NCI-H345 treated with DMSO at 0.1 percent for 48 hours (cell line): ENCODE measurements at regions not wholly inside any gene's neighbourhood (a gene's known extent, or its start where the extent isn't known, plus 50 kb on each side); places are given as distances from the start of the nearest gene placed in this dataset.
A peak's percentile ranks its signal among the peaks of the same experiment; 100 is the strongest.
"Not testable (repeated sequence)": the region's sequence is repeated elsewhere in the genome, so short reads cannot be mapped to it uniquely, and the experiment has no call there.

ENCODE experiments used
- DNase-seq: peaks from one replicate; lab custom pipeline; 2025; ENCODE audit not compliant: unreplicated experiment; lab: John Stamatoyannopoulos, UW

DNA sequence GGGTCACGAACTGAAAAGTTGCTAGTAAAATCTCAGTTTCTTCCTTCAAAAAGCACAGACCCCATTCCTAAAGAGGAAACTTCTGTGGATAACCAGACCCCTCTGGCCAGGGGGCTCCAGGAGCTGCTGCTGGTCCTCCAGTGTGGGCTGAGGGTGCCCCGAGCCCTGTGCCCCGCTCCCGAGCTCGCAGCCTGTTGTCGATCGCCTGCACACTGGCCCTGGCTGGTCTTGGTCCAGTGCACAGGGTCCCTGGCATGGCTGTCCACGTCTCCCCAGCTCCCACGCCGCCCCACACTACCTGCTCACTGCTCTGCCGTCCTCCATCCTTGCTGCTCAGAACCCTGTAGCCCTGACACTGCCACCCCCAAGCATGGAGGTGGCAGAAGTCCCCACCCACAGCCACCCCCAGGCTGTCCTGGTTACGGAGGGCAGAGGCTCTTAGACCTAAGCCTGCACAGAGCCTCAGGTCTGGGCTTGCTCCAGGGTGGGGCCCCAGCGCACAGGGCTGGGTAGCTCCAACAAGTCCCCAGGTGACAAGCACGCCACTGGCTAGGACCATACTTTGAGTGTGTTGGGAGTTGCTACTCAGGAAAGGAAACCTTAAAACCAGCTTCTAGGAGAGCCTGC is 87.0 kb downstream of the PLXNA1 start:
- DNase-seq = no peak

DNA sequence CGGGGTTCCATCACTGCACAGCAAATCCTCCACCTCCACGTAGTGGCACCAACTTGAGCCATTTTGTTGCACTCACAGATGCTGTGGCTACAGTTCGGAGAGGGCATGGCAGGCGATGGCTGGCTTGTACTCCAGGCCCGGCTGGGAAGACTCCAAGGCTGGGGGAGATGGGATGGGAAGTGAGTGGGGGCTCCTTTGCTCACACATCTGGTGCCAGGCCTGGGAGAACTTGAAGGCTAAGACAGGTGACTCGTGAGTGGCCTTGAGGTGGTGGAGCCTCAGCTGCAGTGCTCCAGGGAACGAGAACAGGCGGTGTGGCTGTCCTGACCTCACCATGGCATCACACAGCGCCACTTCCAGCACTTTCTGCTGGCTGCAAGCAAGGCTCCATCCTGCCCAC is 87.9 kb downstream of the PLXNA1 start:
- no peak for DNase-seq

DNA sequence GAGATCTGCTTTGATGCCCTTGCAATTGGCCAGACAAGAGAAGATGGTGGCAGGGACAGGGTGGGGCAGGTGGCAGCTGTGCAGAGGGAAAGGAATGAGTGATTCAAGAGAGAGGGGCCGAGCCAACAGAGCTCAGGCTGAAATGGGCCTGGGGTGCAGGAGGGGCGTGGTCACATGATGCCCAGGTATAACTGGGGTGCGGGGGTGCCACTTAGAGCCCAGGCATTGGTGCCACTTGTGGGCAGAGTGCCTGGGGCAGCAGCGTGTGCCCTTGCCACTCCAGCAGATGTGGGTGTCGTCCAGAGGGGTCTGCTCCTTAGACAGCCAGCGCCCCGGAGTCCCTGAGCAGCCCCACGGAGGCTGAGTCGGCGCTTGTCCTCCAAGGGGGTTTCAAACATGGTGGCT is 88.7 kb downstream of the PLXNA1 start:
- no peak for DNase-seq

DNA sequence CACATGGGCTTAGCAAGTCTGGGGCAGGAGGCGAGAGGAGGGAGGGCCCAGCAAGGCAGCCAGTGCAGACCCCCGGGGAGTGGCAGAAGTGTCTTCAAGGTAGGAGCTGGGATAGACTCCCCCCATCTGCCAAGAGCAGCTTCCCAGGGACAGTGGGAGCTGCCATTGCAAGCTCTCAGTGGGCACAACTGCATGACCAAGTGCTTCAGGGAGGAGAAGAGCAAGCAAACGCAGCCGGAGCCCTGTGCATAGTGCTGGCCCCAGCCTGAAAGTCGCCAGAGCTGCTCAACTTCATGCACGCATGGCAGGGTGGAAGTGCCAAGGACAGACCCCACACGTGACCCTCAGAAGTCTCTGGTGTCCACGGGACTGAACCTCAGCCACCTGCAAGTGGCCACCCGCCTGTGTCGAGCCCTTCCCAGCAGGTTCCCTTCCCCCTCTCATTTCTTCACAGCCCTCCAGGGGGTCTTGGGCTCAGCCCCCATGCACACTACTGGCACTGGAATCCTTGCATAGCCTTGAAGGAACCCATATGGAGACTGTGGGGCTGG is 89.4 kb downstream of the PLXNA1 start:
- DNase-seq = no peak

DNA sequence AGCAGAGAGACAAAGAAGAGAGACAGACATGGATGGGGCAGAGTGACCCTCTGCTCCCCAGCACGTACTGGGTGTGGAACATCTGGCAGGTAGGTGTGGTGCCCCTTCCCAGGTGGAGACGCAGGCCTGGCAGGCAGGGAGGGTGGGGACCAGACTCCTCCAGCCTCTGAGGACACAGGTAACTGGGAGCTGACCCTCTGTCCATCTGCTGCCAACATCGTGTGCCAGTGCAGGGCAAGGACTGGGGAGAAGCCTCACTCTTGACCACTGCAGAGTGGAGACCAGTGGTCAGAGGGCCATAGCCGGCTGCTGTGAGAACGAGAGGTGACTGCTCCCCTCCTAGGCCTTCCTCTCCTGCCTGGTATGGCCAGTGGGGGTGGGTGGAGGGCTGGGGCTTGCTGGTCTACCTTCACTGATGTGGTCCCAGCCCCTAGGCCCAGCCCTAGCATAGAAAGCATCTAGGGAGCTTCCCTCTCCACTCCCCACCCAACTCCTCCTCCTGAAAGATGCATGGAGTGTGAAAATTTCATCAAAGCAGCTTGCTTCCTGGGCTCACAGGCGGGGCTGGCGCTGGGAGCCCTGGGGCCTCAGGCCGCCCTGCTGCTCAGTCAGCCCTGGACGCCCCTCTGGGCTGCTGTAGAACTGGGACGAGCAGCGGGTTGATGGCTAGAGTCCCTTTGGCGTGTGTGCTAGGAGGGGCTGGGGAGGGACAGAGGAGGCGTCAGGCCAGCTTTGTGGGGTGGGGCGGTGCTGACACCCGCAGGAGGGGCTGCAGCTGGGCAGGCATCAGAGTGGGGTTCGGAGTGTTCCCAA is 90.3 kb downstream of the PLXNA1 start:
- DNase-seq = no peak

DNA sequence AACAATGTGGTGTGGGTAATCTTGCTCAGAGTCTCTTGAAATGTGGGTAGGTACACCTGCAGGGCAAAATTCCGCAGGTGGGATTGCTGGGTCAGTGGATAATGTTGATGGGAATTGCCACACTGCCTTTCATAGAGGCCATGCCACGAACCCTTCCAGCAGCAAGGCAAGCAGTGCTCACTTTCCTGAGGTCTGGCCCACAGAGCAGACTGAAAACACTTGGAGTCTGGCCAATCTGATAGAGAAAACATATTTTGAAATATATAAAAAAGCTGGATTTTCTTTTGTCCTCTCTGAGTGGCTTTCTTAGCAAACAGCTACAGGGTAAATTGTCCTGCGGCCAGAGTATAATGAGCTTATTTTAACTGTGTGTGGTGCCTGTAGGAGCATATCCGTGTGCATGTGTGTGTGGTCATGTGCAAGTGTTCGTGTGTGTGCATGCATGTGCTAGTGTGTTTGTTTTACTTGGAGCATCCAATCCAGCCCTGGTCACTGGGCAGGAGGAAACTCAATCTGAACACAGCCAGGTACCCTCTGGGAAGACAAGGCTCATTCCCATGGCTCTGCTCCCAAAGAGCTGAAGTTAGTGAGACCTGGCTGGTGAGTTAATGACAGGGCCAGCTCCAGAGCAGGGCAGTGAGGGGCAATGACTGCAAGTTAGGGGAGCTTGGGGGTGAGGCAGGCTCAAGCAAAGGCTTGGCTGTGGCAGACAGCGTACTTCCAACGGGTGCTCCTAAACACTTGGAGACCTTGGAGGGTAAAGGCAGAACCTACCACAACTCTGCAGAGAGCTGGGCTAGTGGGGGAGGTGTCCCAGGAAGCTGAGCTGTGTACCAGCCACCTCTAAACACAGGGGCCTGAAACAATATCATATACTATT is 91.3 kb downstream of the PLXNA1 start:
- no peak for DNase-seq

DNA sequence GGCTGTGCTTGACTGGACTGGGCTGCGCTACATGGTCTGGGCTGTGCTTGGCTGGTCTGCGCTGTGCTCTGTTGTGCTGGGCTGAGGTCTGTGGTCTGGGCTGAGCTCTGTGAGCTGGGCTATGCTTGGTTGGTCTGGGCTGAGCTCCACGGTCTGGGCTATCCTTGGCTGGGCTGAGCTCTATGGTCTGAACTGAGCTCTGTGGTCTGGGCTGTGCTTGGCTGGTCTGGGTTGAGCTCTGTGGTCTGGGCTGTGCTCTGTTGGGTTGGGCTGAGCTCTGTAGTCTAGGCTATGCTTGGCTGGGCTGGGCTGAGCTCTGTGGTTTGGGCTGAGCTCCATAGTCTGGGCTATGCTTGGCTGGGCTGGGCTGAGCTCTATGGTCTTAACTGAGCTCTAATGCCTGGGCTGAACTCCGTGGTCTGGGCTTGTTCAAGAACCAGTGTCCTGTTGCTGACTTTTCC is 92.0 kb downstream of the PLXNA1 start:
- no peak for DNase-seq

DNA sequence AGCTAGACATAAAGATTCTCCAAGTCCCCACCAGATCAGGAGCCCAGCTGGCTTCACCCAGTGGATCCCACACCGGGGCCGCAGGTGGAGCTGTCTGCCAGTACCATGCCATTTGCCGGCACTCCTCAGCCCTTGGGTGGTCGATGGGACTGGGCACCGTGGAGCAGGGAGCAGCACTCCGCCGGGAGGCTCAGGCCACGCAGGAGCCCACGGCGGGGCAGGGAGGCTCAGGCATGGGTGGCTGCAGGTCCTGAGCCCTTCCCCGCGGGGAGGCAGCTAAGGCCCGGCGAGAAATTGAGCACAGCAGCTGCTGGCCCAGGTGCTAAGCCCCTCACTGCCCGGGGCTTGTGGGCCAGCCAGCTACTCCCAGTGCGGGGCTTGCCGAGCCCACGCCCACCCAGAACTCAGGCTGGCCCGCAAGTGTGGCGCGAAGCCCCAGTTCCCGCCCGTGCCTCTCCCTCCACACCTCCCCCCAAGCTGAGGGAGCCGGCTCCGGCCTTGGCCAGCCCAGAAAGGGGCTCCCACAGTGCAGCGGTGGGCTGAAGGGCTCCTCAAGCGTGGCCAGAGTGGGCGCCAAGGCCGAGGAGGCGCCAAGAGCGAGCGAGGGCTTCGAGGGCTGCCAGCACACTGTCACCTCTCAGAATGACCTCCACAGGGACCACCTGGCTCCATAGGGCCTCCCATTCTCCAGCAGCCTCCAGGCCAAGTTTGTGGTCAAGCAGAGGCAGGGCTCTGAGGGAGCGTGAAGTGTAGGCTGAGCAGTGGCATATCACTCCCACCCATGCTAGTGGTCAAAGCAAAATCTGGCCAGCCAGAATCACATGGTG is 93.5 kb downstream of the PLXNA1 start:
- DNase-seq = not testable (repeated sequence)

DNA sequence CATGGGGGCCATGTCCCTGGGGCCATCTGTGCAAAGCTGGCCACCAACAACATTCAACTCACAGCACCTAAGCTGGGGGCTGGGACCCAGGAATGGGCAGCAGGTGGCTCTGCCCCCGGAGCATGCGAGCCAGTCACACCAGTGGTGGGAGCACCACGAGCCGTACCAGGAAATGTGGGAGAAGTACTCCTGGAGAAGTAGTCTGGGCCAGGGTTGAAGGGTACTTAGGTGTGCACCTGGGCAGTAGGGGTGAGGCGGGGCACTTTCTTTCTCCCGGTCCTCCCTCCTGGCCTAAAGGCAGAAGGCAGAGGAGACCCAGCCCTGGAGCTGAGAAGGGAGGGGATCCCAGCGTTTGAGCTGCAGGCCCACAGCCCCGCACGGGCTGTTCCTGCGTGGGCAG is 94.2 kb downstream of the PLXNA1 start:
- no peak for DNase-seq

DNA sequence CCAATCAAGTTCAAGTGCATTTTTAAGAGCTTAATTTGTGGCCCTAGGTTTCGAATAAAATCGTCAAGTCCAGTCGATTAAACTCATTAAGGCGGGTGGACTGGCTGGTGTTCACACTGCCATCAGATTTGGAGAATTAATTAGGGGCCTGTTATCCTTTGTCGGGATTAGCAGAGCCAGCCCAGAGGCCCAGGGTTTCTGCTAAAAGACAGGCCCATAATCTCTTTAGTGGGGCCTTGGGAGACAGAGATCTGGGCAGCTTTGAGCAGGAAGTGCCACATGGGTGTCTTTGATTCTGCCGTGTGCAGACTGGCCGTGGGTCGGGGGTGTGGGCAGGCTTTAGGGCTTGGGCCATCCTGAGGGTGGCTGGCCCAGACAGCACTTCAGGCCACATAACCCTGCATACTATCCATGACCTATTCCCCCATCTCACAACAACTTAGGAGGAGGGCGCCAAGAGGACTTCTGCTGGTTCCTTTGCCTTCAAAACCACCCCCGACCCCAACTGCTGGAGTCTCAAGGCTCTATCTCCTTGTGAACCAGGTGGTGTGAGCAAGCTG is 94.7 kb downstream of the PLXNA1 start:
- no peak for DNase-seq

DNA sequence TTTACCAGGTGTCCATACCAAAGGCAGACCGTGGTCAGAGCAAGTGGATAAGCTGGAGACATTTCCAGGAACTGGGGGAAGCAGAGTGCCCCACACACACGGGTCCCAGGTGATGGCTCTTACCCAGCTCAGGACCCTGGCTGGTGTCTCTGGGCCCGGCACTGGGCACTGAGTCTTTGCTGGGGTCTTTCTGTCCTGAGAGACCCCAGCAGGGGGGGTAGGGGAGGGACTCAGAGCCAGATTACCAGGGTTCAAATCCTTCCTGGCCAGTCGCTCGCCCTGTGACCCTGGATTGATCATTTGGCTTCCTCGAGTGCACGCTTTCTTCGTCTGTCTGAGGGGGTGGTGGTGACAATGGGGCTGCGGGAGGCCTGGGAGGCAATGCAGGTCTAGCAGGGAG is 95.7 kb downstream of the PLXNA1 start:
- DNase-seq = no peak

DNA sequence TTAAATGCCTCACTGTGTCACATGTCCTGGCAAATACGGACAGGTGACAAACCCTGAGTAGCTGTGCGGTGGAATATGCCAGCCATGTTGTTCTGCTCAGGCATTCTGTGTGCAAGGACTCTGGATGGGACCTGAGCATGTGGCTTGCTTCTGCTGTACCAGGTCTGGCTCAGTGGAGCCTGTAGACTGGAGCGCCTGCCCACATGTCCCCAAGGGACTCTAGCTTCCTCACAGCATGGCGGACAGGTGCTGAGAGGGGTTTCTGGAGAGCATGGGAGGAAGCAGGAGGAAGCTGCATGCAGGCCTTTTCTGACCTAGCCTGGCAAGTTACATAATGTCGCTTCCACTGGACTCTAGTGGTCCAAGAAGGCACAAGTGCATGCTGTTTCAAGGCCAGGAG is 96.3 kb downstream of the PLXNA1 start:
- DNase-seq = no peak

DNA sequence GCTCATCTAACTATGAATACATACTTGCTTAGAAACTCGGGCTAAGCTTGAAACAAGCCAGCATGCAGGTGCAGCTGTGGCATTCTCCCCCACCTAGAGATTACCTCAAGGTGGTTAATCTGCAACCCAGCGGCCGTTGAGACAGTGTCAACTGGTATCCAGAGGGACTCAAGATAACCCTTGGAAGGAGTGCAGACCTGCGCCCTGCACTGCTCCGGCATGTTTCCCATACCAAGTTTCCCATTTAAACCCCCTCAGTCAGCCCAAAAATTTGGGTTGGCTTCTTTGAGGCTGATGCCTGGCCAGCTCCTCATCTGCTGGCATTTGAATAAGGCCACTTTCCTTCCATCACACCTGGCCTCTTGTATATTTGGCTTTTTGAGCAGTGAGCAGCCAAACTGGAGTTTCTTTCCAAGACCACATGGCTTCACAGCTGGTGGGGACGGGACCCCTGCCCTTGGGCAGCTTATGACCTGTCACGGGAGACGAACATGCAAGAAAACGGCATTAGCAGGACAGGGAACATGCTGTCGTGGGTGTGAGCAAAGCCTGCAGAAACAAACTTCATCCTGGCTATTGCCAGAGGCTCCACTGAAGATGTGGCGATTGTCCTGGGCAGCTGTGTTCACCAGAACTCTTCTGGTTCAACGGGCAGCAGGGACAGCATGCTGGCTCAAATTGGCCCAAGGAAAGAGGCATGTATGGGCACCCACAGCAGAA is 98.2 kb downstream of the PLXNA1 start:
- no peak for DNase-seq

DNA sequence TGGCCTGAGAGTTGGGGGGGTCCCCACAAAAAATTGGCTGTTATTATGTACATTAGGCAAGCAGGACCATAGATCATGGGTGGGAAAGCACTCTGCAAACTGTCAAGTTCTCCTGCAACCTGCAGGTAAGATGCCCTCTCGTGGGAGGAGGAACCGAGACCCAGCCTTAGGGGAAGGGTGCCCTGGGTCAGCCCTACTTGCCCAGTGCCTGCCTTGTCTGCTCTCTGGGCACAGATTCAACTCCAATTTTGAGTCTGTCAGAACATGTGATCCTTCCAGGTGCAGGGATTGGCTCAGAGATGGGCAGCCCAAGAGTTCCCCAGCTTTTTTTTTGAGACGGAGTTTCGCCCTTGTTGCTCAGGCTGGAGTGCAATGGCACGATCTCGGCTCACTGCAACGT is 99.2 kb downstream of the PLXNA1 start:
- no peak for DNase-seq

DNA sequence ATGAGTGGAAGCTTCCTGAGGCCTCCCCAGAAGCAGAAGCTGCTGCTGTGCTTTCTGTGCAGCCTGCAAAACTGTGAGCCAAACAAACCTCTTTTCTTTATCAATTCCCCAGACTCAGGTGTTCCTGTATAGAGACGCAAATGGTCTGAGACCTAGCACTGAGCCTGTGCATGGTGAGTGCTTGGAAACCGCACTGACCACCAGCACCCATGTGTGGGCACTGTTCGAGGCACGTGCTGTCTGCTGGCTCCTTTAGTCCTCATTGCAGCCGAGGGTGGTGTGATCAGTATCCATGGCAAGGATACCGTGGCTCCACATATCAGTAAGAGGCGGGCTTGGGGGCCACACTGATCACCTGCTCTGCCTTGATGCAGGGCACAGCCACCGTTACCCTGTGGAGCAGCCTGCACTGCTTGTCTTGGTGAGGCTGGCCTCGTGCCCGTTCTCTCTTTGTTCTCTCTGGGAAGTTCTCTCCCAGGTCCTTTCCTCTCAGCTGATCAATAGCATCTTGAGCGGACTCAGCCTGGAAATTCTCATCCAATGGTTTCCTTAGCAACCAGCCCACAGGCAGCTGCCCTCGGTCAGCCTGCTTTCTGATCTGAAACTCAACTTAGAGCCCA is 101.0 kb downstream of the PLXNA1 start:
- DNase-seq = peak; percentile 7

DNA sequence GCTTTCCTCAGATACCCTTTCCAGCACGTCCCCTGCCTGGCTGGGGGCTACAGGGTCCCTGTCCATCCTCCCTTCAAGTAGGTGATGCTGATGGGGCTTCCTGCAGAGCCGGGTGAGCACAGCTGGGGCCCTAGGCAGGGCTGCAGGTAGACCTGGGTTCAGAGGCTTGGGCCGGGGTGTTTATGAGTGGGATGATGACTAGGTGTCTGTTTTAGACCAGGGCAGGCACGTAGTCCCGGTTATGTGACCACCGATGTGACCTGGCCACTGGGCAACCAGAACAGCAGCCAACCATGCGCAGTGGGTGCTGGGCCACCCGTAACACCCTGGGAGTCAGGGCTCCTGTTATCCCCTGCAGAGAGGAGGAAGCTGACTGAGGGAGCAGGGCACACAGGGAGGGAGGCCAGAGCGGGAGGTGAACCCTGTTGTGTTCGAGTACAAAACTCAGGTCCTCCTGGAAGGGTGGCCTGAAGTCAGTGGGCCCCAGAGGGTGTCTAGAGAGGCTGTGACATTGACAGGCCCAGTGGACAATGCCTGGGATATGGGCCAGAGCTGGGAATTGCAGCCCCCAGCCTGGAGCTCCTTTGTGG is 101.6 kb downstream of the PLXNA1 start:
- no peak for DNase-seq

DNA sequence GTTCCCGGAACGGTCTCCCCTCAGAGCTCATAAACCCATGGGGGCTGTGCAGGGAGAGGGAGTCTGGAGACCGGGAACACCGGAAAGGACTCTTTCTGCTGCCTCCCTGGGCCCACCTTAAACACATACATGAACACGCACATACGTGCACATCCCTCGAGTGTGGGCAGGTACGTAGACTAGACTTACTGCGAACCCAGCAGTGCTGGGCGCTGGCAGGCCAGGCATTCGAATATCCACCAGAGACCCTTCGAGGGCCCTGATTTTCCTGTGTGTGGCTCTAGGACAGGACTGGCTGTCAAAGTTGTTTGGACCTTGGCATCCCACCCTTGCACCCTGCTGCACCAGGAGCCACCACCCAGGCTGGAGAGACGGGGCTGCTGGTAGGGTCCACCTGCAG is 102.7 kb downstream of the PLXNA1 start:
- DNase-seq = no peak

DNA sequence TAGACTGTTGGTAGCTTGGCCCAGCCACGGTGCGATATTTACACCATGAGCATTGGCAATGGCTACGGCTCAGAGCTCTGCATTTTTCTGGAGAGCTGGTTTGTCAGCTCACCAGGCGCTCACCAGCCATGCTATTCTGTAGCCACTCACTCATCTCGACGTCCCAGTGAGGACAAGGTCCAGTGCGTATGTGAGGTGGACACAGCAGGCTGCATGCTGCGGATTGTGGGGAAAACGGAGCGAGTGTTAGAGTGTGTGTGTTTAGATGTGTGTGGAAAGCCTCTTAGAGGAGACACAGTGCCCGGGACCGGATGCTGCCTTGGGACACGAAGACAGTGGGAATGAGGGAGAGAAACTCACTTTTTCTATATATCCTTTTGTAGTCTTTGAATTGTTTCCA is 103.7 kb downstream of the PLXNA1 start:
- not testable (repeated sequence) for DNase-seq

DNA sequence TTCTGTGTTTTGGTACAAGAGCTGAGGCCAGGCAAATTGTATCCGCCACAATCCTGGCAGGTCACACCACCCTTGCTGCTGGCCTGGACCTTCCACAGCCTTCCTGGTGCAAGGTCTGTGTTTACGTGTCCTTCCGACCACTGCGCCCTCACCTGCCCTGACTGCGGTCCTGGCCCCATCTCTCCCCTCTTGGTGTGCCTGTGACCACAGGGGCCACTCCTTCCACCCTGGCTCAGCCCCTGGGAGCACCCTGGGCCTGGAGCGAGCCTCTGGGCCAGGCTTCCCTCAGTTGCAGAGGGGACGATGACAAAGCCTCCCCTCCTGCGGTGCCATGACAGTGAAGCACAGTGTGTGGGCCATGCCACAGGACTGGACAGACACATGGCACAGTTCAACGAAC is 104.5 kb downstream of the PLXNA1 start:
- no peak for DNase-seq
